Fibroblast of villous mesenchyme (primary cell): ENCODE measurements at regions not wholly inside any gene's neighbourhood (a gene's known extent, or its start where the extent isn't known, plus 50 kb on each side); places are given as distances from the start of the nearest gene placed in this dataset.

Experiments used
- DNase-seq: peaks from one replicate; pipeline ENCODE4 v3.0.0-alpha.2; 2010; ENCODE audit warnings: low read depth
- H3K4me3 ChIP-seq: 2 replicates; pipeline ENCODE4 v1.5.1; 2011; ENCODE audit warnings: low read depth, mild to moderate bottlenecking, low read length
- CTCF ChIP-seq: IDR thresholded peaks from 2 replicates; pipeline ENCODE4 v1.5.1; 2012; ENCODE audit warnings: low read depth, mild to moderate bottlenecking, low read length; ENCODE audit not compliant: insufficient read depth

GRCh38 chr4:96844858-96845490 lies 1005.1 kb downstream of the PDHA2 start:
- no peak for DNase-seq
- TF ChIP-seq CTCF = no peak
- H3K4me3 ChIP-seq = no peak overlapping the region

- no peak for TF ChIP-seq CTCF
- no peak for DNase-seq
Measured at GRCh38 chr4:96845819-96846218, 1005.9 kb downstream of the PDHA2 start.

GRCh38 chr4:96874657-96875056 lies 1034.8 kb downstream of the PDHA2 start:
- no peak for TF ChIP-seq CTCF
- H3K4me3 ChIP-seq = no peak overlapping the region
- no peak for DNase-seq

More at GRCh38 chr4:96845819-96846218, 1005.9 kb downstream of the PDHA2 start:
- no peak overlapping the region for H3K4me3 ChIP-seq

GRCh38 chr4:96879527-96879926 lies 1039.6 kb downstream of the PDHA2 start:
- DNase-seq = no peak
- H3K4me3 ChIP-seq = no peak overlapping the region
- no peak for TF ChIP-seq CTCF

- no peak overlapping the region for H3K4me3 ChIP-seq
- no peak for DNase-seq
- no peak for TF ChIP-seq CTCF
Measured at GRCh38 chr4:96887857-96888256, 1048.0 kb downstream of the PDHA2 start.

GRCh38 chr4:96894621-96895020 lies 1054.7 kb downstream of the PDHA2 start:
- TF ChIP-seq CTCF = no peak
- no peak overlapping the region for H3K4me3 ChIP-seq
- DNase-seq = no peak

- no peak for TF ChIP-seq CTCF
- H3K4me3 ChIP-seq = no peak overlapping the region
- no peak for DNase-seq
Measured at GRCh38 chr4:96895826-96896225, 1055.9 kb downstream of the PDHA2 start.
